ENCODE measurements at regions not wholly inside any gene's neighbourhood (a gene's known extent, or its start where the extent isn't known, plus 50 kb on each side); places are given as distances from the start of the nearest gene placed in this dataset.

- TF ChIP-seq EP300 (IDR thresholded peaks at IDR 0.05) = no peak
- TF ChIP-seq, protein P1, sequence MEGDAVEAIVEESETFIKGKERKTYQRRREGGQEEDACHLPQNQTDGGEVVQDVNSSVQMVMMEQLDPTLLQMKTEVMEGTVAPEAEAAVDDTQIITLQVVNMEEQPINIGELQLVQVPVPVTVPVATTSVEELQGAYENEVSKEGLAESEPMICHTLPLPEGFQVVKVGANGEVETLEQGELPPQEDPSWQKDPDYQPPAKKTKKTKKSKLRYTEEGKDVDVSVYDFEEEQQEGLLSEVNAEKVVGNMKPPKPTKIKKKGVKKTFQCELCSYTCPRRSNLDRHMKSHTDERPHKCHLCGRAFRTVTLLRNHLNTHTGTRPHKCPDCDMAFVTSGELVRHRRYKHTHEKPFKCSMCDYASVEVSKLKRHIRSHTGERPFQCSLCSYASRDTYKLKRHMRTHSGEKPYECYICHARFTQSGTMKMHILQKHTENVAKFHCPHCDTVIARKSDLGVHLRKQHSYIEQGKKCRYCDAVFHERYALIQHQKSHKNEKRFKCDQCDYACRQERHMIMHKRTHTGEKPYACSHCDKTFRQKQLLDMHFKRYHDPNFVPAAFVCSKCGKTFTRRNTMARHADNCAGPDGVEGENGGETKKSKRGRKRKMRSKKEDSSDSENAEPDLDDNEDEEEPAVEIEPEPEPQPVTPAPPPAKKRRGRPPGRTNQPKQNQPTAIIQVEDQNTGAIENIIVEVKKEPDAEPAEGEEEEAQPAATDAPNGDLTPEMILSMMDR (IDR thresholded peaks at IDR 0.05) = no peak
- peak in 1 of 2 donors; percentile 18 for TF ChIP-seq POLR2AphosphoS5 (IDR thresholded peaks at IDR 0.05)
- no peak for TF ChIP-seq POLR2A (IDR thresholded peaks at IDR 0.05)
Measured at GRCh38 chr10:94210440-94211168, 152.1 kb downstream of the NOC3L start.
